ENCODE measurements at regions not wholly inside any gene's neighbourhood (a gene's known extent, or its start where the extent isn't known, plus 50 kb on each side); places are given as distances from the start of the nearest gene placed in this dataset.

- H3K4me3 ChIP-seq (ENCODE audit: low read length), result no peak overlapping the region
- no peaks in the 10 kb centered on the region for H3K27me3 ChIP-seq (ENCODE audit: insufficient read depth, low read length)
- H3K4me1 ChIP-seq (ENCODE audit: insufficient read depth, low read length), result no peaks in the 10 kb centered on the region
- no peaks in the 10 kb centered on the region for H3K9me3 ChIP-seq (ENCODE audit: low read depth, low read length)
These were observed 300.4 kb upstream of the ZNF608 start for GRCh38 chr5:125046838-125047237.

DNA sequence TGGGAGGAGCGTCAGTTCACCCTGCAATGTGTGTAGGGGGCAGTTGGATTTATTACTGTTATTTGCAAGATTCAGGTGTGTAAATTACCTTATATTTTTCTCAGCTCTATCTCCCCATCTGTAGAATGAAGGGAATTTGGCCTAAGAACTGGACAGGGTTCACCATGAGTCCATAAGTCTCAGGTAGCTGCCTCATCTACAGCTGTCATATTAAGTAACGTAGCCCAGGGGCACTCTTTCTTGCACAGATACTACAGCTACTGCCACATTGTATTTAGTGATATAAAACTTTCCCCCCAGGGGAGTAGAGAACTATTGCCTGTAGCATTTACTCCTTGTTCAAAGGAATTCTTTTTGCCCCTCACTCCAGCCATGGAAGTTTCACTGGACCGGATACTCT, 301.4 kb upstream of the ZNF608 start:
- Histone ChIP-seq H3K27me3 (ENCODE audit: insufficient read depth, low read length) (no peaks in the 10 kb centered on the region), H3K4me1 (ENCODE audit: insufficient read depth, low read length) (no peaks in the 10 kb centered on the region), H3K9me3 (ENCODE audit: low read depth, low read length) (no peaks in the 10 kb centered on the region), H3K4me3 (ENCODE audit: low read length) (no peak overlapping the region)

GRCh38 chr5:125049721-125050702, 303.6 kb upstream of the ZNF608 start:
- Histone ChIP-seq H3K9me3 (ENCODE audit: low read depth, low read length) (no peaks in the 10 kb centered on the region), H3K4me1 (ENCODE audit: insufficient read depth, low read length) (no peaks in the 10 kb centered on the region), H3K27me3 (ENCODE audit: insufficient read depth, low read length) (no peaks in the 10 kb centered on the region), H3K4me3 (ENCODE audit: low read length) (no peak overlapping the region)

DNA sequence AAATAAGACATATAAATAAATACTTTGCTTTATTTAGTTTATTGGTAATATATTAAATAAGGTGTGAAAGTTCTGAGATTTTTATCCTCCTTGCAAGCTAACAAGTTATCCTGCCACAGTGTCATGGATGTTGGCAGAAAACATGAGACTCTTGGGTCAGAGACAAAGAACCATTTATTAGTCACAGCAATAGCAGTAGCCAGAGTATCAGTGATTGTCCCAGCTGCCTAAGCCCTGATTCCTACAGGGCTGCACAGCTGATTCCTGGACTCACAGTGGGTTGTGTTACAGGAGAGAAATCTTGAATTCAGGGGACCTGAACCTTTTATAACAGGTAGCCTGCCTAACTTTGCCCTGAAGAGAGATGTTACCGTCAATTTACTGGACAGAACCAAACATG, 304.5 kb upstream of the ZNF608 start:
- Histone ChIP-seq H3K27me3 (ENCODE audit: insufficient read depth, low read length) (no peaks in the 10 kb centered on the region), H3K4me1 (ENCODE audit: insufficient read depth, low read length) (no peaks in the 10 kb centered on the region), H3K4me3 (ENCODE audit: low read length) (no peak overlapping the region), H3K9me3 (ENCODE audit: low read depth, low read length) (no peaks in the 10 kb centered on the region)

DNA sequence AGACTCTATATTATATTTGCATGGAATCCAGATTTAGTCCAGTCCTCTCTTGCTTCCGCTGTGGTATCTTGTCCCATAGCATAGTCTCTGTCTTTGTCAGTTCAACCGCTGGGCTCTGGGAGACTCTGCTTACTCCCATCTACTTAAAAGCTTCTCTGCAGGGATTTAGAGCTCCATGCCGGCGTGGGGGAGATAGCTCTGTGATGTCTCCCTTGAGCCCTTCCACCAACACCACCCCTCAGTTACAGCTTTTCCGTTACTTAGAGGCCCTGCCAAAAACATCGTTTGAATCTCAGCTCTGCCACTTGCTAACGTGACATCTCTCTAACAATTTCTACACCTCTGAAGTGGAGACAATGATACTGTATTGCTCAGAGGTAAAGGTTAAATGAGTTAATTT, 306.1 kb upstream of the ZNF608 start:
- Histone ChIP-seq H3K4me3 (ENCODE audit: low read length) (no peak overlapping the region), H3K27me3 (ENCODE audit: insufficient read depth, low read length) (no peaks in the 10 kb centered on the region), H3K4me1 (ENCODE audit: insufficient read depth, low read length) (peaks cover 7% of the 10 kb centered on the region), H3K9me3 (ENCODE audit: low read depth, low read length) (no peaks in the 10 kb centered on the region)

DNA sequence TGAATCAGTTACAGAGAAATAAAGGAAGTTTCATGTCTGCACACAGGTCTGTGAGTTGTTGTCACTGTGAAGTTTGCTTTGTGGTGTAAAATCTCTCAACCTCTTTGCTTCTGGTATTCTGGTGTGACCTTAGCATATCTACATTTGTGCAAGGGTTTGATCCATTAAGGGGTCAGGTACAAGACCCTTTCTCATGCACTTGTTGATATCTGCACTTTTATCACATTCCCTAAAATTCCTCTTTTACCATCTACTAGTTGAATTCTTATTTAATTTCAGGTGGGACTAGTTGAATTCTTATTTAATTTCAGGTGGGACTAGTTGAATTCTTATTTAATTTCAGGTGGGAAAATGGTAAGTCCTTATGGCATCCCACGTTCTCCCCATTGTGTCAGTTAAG, 306.7 kb upstream of the ZNF608 start:
- Histone ChIP-seq H3K4me1 (ENCODE audit: insufficient read depth, low read length) (peaks cover 7% of the 10 kb centered on the region), H3K27me3 (ENCODE audit: insufficient read depth, low read length) (no peaks in the 10 kb centered on the region), H3K9me3 (ENCODE audit: low read depth, low read length) (no peaks in the 10 kb centered on the region), H3K4me3 (ENCODE audit: low read length) (no peak overlapping the region)

DNA sequence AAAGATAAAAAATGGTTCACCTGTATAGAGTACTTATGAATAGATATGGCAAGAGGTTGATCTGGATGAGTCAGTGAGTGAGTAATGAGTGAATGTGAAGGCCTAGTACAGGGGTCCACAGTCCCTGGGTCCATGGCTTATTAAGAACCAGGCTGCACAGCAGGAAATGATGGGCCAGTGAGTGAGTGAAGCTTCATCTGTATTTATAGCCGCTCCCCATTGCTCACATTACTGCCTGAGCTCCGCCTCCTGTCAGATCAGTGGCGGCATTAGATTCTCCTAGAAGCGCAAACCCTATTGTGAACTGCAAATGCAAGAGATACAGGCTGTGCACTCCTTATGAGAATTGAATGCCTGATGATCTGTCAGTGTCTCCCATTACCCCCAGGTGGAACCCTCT, 307.7 kb upstream of the ZNF608 start:
- Histone ChIP-seq H3K4me1 (ENCODE audit: insufficient read depth, low read length) (peaks cover 7% of the 10 kb centered on the region), H3K9me3 (ENCODE audit: low read depth, low read length) (no peaks in the 10 kb centered on the region), H3K4me3 (ENCODE audit: low read length) (no peak overlapping the region), H3K27me3 (ENCODE audit: insufficient read depth, low read length) (no peaks in the 10 kb centered on the region)

GRCh38 chr5:125056671-125057485, 310.4 kb upstream of the ZNF608 start:
- Histone ChIP-seq H3K4me1 (ENCODE audit: insufficient read depth, low read length) (peaks cover 7% of the 10 kb centered on the region), H3K27me3 (ENCODE audit: insufficient read depth, low read length) (no peaks in the 10 kb centered on the region), H3K9me3 (ENCODE audit: low read depth, low read length) (no peaks in the 10 kb centered on the region), H3K4me3 (ENCODE audit: low read length) (no peak overlapping the region)

DNA sequence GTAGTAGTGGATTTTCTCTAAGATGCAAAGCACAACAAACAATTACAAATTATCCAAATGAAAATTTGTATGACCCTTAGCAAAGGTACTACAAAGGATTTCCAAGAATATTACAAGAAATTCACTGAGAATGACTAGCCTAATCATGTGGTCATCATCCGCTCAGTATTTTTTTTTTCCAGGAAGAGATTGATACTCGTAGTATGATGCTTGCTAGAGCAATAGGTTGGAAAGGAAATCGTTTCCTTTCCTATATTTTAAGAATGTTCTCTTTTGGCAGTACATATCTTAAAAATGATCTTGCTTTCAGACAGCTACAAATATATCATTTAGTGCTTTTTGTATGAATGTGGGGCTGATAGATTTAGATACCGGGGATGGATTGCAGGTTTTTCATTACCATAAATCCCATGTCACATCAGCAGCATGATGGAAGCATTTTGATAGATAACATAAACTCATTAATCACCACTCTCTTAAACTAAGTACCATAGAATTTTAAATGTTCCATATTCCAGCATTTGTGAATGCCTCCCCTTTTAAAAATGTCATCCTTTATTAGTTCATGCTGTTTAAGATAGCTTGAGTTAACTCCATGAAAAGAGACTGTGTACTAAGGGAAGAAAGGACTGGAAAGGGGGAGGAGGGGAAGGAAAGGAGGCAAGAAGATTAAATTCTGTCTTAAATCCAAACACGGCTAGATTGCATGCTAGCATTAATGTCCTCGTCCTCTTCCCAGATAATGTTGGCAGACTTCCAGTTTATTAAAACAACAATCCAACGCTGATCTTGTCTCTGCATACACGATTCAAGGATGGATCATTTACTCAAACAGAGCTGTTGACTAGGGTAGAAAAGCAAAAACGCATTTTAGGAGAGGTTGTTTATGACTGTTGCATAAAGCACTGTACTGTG, 311.7 kb upstream of the ZNF608 start:
- Histone ChIP-seq H3K27me3 (ENCODE audit: insufficient read depth, low read length) (no peaks in the 10 kb centered on the region), H3K4me3 (ENCODE audit: low read length) (no peak overlapping the region), H3K9me3 (ENCODE audit: low read depth, low read length) (no peaks in the 10 kb centered on the region), H3K4me1 (ENCODE audit: insufficient read depth, low read length) (peaks cover 7% of the 10 kb centered on the region)

- H3K4me3 ChIP-seq (ENCODE audit: low read length), result no peak overlapping the region
- no peaks in the 10 kb centered on the region for H3K27me3 ChIP-seq (ENCODE audit: insufficient read depth, low read length)
- peaks cover 7% of the 10 kb centered on the region for H3K4me1 ChIP-seq (ENCODE audit: insufficient read depth, low read length)
- H3K9me3 ChIP-seq (ENCODE audit: low read depth, low read length), result no peaks in the 10 kb centered on the region
These were observed 313.0 kb upstream of the ZNF608 start for GRCh38 chr5:125059255-125060002.

- Histone ChIP-seq H3K4me3 (ENCODE audit: low read length) (no peak overlapping the region), H3K9me3 (ENCODE audit: low read depth, low read length) (no peaks in the 10 kb centered on the region), H3K27me3 (ENCODE audit: insufficient read depth, low read length) (no peaks in the 10 kb centered on the region), H3K4me1 (ENCODE audit: insufficient read depth, low read length) (peaks cover 3% of the 10 kb centered on the region)
These were observed 315.3 kb upstream of the ZNF608 start for GRCh38 chr5:125061726-125062125.

- H3K4me3 ChIP-seq (ENCODE audit: low read length), result no peak overlapping the region
- no peaks in the 10 kb centered on the region for H3K4me1 ChIP-seq (ENCODE audit: insufficient read depth, low read length)
These were observed 318.4 kb upstream of the ZNF608 start for GRCh38 chr5:125064621-125065438.

GRCh38 chr5:125065741-125066140, 319.3 kb upstream of the ZNF608 start:
- no peaks in the 10 kb centered on the region for H3K9me3 ChIP-seq (ENCODE audit: low read depth, low read length)
- H3K4me3 ChIP-seq (ENCODE audit: low read length), result no peak overlapping the region
- no peaks in the 10 kb centered on the region for H3K27me3 ChIP-seq (ENCODE audit: insufficient read depth, low read length)
- H3K4me1 ChIP-seq (ENCODE audit: insufficient read depth, low read length), result no peaks in the 10 kb centered on the region

More at GRCh38 chr5:125064621-125065438, 318.4 kb upstream of the ZNF608 start:
- H3K9me3 ChIP-seq (ENCODE audit: low read depth, low read length), result no peaks in the 10 kb centered on the region
- no peaks in the 10 kb centered on the region for H3K27me3 ChIP-seq (ENCODE audit: insufficient read depth, low read length)

Measured in mononuclear cell (primary cell).